Hepatocyte (in vitro differentiated cells): ENCODE measurements at regions not wholly inside any gene's neighbourhood (a gene's known extent, or its start where the extent isn't known, plus 50 kb on each side); places are given as distances from the start of the nearest gene placed in this dataset.

Experiments
- DNase-seq: peaks from one replicate; pipeline ENCODE4 v3.0.0-alpha.2; 2016; ENCODE audit warnings: low spot score
- H2AFZ ChIP-seq: fragments of 200-600 bp; sonication (generic); 2 replicates; pipeline ENCODE4 v1.6.0; 2016; ENCODE audit warnings: antibody characterized with exemption, mild to moderate bottlenecking
- H3K27ac ChIP-seq: fragments of 200-600 bp; sonication (generic); 2 replicates; pipeline ENCODE4 v1.5.1; 2016; ENCODE audit warnings: mild to moderate bottlenecking
- H3K27me3 ChIP-seq: fragments of 200-600 bp; sonication (generic); 2 replicates; pipeline ENCODE4 v1.6.1; 2016
- H3K36me3 ChIP-seq: fragments of 200-600 bp; sonication (generic); replicated peaks from 2 replicates; pipeline ENCODE4 v1.5.1; 2016; ENCODE audit warnings: low read depth; ENCODE audit not compliant: insufficient read depth
- H3K4me1 ChIP-seq: fragments of 200-600 bp; sonication (generic); 2 replicates; pipeline ENCODE4 v1.5.1; 2016; ENCODE audit warnings: mild to moderate bottlenecking, moderate library complexity; ENCODE audit not compliant: insufficient read depth
- H3K4me2 ChIP-seq: fragments of 200-600 bp; sonication (generic); 2 replicates; pipeline ENCODE4 v1.6.0; 2016
- H3K4me3 ChIP-seq: fragments of 200-600 bp; sonication (generic); 2 replicates; pipeline ENCODE4 v1.5.1; 2016; ENCODE audit warnings: mild to moderate bottlenecking
- H3K79me2 ChIP-seq: fragments of 200-600 bp; sonication (generic); 2 replicates; pipeline ENCODE4 v1.6.0; 2017; ENCODE audit warnings: mild to moderate bottlenecking
- H3K9me2 ChIP-seq: fragments of 200-600 bp; sonication (generic); replicated peaks from 2 replicates; pipeline ENCODE4 v1.6.0; 2017; ENCODE audit warnings: mild to moderate bottlenecking; ENCODE audit not compliant: insufficient read depth
- H3K9me3 ChIP-seq: fragments of 200-600 bp; sonication (generic); 2 replicates; pipeline ENCODE4 v1.5.1; 2016; ENCODE audit warnings: low read depth, mild to moderate bottlenecking
- H4K20me1 ChIP-seq: fragments of 200-600 bp; sonication (generic); 2 replicates; pipeline ENCODE4 v1.6.0; 2016; ENCODE audit warnings: mild to moderate bottlenecking; ENCODE audit not compliant: insufficient read depth, poor library complexity, severe bottlenecking
- CTCF ChIP-seq: fragments of 200-600 bp; sonication (generic); IDR thresholded peaks from 2 replicates; pipeline ENCODE4 v1.5.1; 2016; ENCODE audit warnings: antibody characterized with exemption, mild to moderate bottlenecking; ENCODE audit not compliant: poor library complexity
- EZH2 ChIP-seq: fragments of 200-600 bp; sonication (generic); IDR thresholded peaks from 2 replicates; pipeline ENCODE4 v1.6.1; 2016; ENCODE audit warnings: antibody characterized with exemption, mild to moderate bottlenecking, borderline replicate concordance
- EZH2phosphoT487 ChIP-seq: fragments of 200-600 bp; sonication (generic); IDR thresholded peaks from one replicate; pipeline ENCODE4 v1.6.1; 2018; ENCODE audit warnings: antibody characterized with exemption, mild to moderate bottlenecking, low read depth, moderate library complexity; ENCODE audit not compliant: unreplicated experiment, severe bottlenecking
- WGBS: methylation state at CpG from one replicate; pipeline ENCODE4 v1.1.6; 2016; ENCODE audit warnings: low lambda C conversion rate; ENCODE audit errors: missing lambda C conversion rate; 5-methylcytosine and 5-hydroxymethylcytosine counted together

GRCh38 chr18:50469380-50469781 is 90.5 kb upstream of the MAPK4 start:
- H3K4me1 ChIP-seq = peaks cover 6% of the 10 kb centered on the region
- H3K4me2 ChIP-seq = no peak overlapping the region
- H3K4me3 ChIP-seq = no peak overlapping the region
- no peak for DNase-seq
- H3K36me3 ChIP-seq = no peaks in the 10 kb centered on the region
- TF ChIP-seq EZH2phosphoT487 = no peak
- TF ChIP-seq CTCF = no peak
- TF ChIP-seq EZH2 = no peak
- H3K9me3 ChIP-seq = no peaks in the 10 kb centered on the region
- WGBS = 87% methylated on average over 6 of the region's 6 CpGs
- no peak overlapping the region for H3K27ac ChIP-seq
- no peak overlapping the region for H2AFZ ChIP-seq
- no peaks in the 10 kb centered on the region for H3K79me2 ChIP-seq
- H4K20me1 ChIP-seq = no peaks in the 10 kb centered on the region
- no peaks in the 10 kb centered on the region for H3K27me3 ChIP-seq
- H3K9me2 ChIP-seq = no peaks in the 10 kb centered on the region

GRCh38 chr18:50472941-50473340 is 86.9 kb upstream of the MAPK4 start:
- no peaks in the 10 kb centered on the region for H3K9me2 ChIP-seq
- WGBS = 53% methylated on average over 1 of the region's 1 CpG
- H3K27me3 ChIP-seq = no peaks in the 10 kb centered on the region
- H3K36me3 ChIP-seq = no peaks in the 10 kb centered on the region
- no peak overlapping the region for H2AFZ ChIP-seq
- H4K20me1 ChIP-seq = no peaks in the 10 kb centered on the region
- H3K9me3 ChIP-seq = no peaks in the 10 kb centered on the region
- H3K27ac ChIP-seq = no peak overlapping the region
- no peak for DNase-seq
- H3K4me1 ChIP-seq = peaks cover 6% of the 10 kb centered on the region
- no peak overlapping the region for H3K4me3 ChIP-seq
- H3K79me2 ChIP-seq = no peaks in the 10 kb centered on the region
- TF ChIP-seq EZH2 (no peak), EZH2phosphoT487 (no peak), CTCF (no peak)
- no peak overlapping the region for H3K4me2 ChIP-seq

GRCh38 chr18:50473881-50474280 is 86.0 kb upstream of the MAPK4 start:
- no peak for DNase-seq

More at GRCh38 chr18:50473881-50474280, 86.0 kb upstream of the MAPK4 start:
- Histone ChIP-seq H3K9me2 (no peaks in the 10 kb centered on the region), H3K27ac (no peak overlapping the region), H3K9me3 (no peaks in the 10 kb centered on the region), H3K4me1 (peaks cover 6% of the 10 kb centered on the region), H3K79me2 (no peaks in the 10 kb centered on the region), H3K36me3 (no peaks in the 10 kb centered on the region), H3K4me2 (no peak overlapping the region), H2AFZ (no peak overlapping the region), H3K27me3 (no peaks in the 10 kb centered on the region), H3K4me3 (no peak overlapping the region), H4K20me1 (no peaks in the 10 kb centered on the region)
- TF ChIP-seq CTCF = no peak
- TF ChIP-seq EZH2 = no peak
- no peak for TF ChIP-seq EZH2phosphoT487
- 87% methylated on average over 5 of the region's 5 CpGs for WGBS
